Renal cortex interstitium (tissue), 11 donors: ENCODE measurements at regions not wholly inside any gene's neighbourhood (a gene's known extent, or its start where the extent isn't known, plus 50 kb on each side); places are given as distances from the start of the nearest gene placed in this dataset.

Source experiments
- DNase-seq, 11 donors: peaks; one replicate each; pipeline ENCODE4 v3.0.0-alpha.2; 2013; ENCODE audit warnings: low read depth in 9 of 11, low spot score in 4 of 11; ENCODE audit errors: extremely low read depth in 1 of 11

DNA sequence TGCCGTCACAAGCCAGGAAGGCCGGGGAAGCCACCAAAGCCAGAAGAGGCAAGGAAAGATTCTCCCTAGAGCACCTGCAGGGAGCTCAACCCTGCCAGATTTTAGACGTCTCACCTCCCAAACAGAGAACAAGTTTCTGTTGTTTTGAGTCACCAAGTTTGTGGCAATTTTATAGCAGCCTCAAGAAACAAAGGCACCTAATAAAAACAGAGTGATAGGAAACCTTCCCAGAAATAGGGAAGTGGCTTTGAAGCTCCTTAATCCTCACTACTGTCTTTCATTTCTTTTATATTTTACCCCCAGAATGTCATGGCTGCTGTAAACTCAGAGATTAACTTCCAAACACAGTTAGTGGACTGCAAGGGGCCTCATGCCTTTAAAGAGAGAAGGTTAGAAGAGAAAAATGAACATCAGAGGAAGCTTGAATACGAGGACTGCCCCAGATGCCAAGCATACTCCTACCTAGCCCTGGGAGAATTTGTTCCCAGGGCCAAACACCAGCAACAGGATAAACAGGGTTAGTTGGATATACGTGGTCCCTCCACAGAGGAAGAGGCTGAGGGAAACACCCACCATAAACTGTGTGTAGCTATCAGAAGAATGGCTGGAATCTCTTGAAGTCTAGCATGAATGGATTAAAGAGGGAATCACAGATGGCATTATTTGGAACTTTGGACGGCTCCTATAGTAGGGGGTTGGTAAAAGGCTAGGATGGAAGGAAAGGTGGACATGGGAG is 148.3 kb downstream of the KCNA5 start:
- DNase-seq = no peak

DNA sequence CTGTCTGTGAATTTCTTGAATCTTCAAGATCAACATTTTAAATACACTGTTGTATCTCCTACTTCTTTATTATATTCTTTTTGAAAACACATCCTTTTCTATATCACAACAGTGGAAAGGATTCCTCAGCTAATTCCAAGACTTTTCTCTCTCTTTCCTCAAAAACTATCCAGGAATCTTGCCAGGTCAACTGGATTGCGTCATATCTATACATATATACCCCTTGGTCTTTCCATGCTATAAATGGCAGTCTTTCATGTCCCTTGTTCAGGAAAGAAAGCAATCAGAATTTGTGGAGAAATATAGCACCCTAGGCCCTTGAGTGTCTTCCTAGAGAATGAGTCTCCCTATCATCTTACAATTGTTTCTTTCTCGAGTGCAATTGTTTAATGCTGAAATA is 149.0 kb downstream of the KCNA5 start:
- no peak for DNase-seq

DNA sequence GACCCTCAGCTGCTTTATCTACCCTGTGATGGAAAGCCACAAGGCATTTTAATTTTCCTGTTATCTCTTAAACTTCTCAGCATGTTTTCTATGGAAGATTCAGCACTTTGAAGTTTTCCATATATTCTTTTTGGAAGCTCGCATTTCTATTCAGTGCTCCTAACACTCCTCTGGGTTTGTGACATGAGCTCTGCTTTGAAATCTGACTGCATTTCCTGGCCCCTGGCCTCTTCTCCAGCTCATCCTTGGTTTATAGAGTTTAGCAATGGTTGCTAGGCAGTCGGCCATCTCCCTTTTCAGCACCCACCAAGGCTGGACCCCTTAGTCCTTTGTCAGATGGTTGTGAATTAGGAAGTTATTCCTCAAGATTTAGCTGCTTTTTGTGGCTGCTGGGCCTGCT is 150.6 kb downstream of the KCNA5 start:
- DNase-seq = no peak

DNA sequence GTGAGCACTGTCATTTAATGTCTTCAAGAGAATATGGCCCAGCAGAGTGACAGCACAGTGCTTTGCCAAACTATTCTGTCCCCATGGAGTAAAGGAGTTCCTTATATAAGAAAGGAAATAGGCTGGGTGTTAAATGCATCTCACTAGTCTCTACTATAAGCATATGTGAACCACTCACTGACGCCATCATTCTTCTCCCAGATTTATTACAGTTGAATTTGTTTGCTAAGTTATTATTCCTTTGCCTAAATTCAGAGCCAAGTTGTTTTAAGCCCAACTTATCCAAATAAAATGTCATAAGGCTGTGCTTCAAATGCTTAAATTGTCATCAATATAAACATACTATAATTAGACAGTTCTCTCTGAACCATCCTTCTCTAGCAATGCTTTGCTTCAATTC is 151.6 kb downstream of the KCNA5 start:
- DNase-seq = no peak

DNA sequence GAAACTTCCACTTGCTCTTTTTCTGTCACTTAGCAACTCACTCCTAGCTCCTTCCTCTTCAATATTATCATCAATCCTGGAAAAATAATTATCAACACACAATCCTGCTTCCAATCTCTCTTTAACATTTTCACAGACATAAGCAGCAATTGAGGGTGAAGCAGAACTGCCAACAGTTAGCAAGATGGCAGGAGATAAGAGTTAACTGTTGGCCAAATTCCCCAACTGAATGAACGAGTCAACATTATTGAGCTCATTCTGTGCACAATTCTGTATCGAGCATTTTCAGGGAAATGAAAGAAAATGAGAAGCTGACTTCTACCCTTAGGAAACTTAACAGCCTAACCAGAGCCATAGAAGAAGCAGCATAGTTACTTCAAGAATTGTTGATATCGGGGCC is 152.0 kb downstream of the KCNA5 start:
- no peak for DNase-seq

DNA sequence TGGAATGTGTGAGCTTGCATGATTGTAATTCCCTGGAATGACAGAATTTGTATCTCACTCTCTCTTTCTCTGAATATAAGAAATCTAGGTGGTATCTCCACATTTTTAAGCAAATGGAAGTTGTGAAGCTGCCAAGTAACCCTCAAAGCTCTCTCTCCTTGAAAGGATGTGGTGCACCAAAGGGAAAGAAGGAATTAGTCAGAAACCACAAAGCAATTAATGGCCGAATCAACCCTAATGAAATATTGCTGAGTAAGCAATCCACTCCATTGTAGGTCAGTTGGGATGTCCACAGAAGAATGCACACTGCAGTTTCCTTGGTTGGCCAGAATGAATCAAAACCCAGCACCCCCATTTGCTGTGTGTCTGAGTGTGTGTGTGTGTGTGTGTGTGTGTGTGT is 153.5 kb downstream of the KCNA5 start:
- no peak for DNase-seq

DNA sequence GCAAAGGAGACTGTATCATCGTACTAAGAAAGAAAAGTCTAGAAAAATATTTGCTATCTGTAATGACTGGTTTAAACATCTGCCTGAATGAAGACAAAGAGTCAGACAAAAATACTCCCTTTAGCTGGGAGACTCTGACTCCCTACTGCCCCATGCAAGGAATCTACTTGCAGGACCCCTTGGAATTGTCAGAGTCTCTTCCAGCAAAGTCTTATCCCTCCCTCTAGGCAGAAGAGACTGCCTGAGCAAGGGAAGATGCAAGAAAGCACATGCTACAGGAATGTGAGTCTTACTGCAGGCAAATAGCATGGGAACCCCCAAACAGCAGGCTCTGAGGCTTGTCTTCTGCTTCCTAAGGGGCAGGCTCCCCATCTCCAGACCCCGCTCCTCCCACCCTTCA is 154.0 kb downstream of the KCNA5 start:
- DNase-seq = no peak

DNA sequence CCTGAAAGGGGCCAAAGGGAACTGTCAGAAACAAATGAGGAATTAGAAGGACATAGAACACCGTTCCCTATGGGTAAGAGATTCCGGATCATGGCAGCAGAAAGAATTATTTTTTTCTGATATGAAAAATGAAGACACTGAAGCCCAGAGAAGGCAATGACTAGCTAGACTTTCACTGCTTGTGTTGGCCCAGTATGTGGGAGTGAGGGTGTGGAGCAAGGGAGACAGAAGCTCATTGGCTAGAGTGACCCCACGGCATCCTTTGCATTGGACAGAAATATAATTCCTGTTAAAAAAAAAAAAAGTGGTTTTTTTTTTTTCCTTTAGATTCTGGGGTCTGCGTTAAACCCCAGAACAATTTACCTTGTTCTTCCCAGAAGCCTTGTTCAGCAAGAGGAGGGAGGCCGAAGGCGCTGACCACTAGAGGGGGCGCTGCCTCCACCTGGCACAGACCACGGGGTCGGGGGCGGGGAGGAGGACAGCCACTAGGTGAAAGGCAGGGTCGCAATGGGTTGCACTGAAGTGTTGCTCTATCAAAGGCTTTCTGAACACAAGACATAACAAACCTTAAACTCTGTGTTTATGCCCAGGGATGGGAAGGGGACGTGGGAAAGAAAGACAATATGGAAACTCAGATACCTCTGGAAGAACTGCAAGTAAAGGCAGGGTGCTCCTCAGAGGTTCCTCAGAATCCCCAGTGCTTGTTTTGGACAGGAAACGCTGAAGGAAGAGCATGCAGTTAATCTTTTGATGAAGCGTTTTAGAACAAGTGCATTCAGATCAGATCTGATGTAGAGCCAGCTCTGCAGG is 156.8 kb downstream of the KCNA5 start:
- peak in 4 of 11 donors; percentile 25 to 52 (median 38) for DNase-seq

DNA sequence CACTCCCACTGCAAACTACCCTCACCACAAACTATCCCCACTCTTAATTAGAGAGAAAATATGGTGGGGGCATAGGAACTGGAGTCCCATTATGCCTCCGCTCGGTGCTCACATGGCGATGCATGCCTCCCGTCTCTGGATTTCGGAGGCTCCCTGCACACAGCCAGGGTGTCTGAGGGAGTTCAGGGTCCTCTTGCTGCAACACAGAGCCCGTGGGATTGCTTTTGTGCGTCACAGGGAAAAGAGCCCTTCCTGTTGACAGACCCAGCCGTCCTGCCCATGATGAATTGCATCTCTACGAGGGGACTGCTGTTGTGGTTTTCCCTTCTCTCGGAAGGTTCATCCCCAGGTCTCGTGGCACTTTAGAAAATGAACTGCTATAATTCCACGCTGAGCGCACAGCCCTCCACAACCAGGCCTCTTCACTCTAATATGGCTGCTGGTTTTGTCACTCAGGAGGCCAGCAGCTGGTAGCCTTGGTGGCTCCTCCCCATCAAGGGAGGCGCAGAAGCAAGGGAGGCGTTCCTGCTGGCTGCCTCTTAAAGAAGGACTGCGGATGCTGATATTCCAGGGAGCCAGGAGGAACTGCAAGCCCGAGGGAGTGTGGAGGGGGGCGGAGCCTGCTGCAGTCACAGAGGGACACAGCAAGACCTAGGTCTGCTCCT is 158.0 kb downstream of the KCNA5 start:
- DNase-seq = peak in 10 of 11 donors; percentile 31 to 81 (median 56)

DNA sequence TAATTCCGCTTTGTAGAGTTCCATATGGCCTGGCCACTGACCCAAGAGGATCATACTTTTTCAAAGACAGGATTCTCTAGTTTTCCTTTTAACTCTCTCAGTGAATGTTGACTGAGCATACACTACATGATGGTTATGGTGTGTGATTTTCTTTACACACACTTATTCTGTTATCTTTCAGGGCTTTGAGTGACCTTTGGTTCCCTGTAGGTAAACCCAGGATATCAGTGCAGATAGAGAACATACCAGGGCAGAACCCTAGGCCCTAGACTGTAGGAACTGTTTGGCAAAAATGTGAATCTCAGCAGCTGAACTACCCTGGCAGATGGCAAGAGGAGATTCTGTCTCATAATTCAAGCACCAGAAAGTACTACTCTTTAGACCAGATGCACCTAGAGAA is 159.6 kb downstream of the KCNA5 start:
- DNase-seq = no peak

DNA sequence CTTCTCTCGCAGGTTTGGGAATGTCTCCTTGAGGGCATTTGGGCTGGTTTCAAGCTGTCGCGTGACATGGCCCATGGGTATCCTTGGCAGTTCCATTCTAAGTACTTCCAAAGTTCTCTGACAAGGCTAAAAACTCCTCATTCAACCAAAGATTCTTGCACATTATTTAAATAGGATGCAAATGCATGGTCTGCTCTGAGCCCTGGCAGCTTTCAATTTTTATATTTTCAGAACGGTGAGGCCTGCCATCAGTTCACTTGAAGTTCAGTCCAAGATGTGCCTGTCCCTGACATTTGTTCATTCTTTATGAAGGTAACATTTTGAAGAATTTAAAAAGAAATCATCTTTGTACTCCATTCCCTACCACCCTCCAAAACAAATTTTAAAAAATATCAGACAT is 160.0 kb downstream of the KCNA5 start:
- DNase-seq = no peak

DNA sequence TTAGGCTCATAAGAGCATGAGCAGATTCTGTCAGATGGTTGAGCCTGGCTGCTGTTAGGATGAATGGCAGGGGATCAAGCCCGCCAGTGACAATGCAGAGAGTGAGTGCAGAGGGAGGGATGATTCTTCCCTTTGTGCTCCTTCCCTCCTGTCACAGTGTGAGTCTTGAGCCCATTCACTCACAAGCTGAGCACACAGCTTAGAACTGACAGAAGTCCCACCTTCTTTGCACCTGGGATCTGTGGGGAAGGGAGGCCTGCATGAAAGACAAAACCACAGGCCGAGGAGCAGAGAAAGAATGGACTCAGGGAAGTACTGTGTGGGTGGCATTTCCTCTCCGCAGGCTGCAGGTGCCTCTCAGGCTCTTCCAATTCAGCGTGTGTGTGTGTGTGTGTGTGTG is 160.6 kb downstream of the KCNA5 start:
- DNase-seq = no peak

DNA sequence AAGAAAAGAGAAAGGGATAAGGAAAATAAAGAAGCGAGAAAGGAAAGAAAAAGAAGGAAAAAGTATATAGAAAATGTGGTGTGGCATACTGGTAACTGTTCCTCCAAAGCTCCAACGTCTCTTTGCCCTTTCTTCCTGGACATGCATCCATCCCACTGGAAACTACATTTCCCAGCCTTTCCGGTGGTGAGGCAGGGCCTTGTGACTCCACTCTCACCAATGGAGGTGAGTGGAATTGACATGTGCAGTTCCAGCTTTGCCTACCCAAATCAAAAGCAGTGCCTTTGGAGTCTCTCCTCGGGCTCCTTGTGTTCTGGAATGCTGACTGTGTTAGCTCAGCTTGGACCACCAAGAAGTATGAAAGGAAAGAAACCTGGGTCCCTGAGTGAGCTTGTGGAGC is 161.2 kb downstream of the KCNA5 start:
- no peak for DNase-seq

DNA sequence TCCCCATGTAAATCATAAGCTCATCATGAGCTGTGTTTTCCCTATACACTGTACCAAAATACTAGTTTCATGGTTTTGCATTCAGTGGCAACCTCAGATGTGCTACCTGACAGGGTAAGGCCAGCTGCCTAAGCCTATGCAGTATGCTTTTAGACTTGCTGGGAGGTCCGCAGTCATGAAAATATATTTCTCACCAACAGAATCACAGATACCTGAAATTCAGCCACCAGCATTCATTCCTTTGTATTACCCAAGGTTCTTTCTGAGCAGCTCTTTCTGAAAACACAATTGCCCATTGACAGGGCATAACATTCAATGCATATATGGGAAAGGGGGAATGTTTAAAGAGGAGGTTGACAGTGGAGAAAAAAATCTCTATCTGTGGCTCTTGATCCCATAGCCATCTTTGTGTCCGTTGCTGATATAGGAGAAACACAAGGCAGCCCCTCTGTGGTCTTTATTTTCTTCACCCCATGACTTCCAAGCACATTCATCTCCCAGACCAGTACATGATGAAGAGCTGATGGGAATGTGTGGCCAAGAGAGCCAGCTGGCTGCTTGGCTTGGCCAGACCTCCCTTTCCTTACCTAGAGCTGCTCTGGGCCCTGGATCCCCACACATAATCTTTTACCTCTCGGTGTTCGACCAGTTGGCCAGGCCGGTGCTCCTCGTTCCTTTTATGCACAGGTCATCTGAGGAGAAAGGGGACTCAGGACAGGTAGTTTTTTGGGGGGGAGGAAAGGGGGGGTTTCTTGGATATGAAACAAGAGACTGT is 162.9 kb downstream of the KCNA5 start:
- DNase-seq = no peak

DNA sequence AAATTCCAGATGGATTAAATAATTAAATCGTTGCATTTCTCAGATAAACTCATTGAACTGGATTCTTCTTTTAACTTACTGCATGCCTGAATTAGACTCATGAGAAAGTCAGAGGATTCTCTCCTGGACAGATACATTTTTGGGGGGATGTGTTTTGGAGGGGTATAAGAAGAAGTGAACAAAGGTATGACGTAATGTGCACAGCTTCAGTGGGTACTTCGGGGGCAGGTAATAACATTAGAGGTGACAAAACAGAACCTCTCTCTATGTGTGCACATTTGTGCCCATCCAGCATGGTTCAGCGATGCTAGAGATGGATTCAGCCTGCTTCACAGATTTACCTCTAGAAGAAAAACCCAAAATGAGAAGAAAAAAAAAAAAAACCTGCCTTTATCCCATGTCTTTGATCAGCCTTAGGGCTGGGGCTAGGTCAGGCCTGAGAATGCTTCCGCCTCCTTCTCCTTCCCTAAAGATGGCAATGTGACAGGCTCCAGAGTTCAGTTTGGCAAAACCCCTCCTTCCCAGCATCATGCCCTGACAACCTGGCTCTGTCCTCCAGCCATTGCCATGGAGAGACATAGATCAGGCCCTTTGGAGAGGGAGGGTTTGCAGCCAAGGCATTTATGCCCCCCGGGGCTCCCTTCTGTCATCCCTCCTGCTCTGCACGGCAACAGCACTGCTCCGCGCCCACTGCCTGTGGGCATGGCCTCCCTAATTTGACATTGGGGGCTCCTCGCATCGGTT is 166.7 kb downstream of the KCNA5 start:
- no peak for DNase-seq

DNA sequence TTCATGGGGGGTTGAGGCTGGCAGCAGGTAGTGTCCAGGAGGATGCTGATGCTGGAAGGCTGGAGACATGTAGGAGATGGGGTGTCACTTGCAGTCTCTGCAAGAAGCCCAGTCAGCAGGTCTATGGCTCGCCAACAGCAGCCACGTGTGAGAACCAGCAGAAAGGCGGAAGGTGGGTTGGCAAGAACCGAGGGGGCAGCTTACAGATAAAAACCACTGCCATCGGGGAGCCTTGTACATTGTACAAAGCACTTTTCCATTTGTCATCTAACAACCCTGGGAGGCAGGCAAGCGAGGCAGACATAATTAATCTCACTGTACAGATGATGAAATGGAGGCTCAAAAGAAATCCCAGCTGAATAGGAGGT is 167.2 kb downstream of the KCNA5 start:
- DNase-seq = no peak

DNA sequence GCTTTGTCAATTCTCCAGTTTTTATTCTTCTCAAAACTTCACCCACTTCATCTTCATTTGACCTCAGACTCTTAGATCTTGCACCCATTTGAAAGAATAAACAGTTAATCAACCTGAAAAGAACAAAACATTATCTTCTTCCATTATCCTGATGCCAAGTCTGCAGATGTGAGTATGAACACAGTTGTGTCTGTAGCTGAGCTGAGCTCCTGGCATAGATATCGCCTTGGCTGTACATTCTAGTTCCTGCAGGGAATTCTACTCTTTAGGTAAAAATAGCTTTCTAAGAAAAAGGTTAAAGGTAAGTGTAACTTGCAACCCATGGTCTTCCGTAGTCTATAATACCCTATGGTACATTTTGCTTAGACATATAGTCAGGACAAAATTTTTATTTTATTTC is 169.7 kb downstream of the KCNA5 start:
- DNase-seq = no peak

DNA sequence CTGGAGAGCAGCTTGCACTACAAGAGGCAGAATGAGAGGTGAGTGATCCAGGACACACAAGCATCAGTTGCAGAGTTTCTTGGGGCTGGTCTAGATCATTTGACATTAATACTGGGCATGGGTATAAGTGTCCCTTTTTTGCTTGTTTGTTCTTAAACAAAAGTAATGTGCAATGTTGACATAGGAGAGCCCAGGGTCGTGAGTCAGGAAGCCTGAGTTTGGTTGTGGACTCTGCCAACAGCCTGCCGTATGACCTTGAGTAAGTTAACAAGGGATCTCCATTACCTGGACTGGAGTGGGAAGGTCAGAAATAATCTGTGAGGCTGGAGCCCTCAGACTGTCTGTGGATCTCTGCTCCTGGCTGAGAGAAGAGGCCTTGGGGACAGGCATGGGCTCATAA is 170.3 kb downstream of the KCNA5 start:
- no peak for DNase-seq

DNA sequence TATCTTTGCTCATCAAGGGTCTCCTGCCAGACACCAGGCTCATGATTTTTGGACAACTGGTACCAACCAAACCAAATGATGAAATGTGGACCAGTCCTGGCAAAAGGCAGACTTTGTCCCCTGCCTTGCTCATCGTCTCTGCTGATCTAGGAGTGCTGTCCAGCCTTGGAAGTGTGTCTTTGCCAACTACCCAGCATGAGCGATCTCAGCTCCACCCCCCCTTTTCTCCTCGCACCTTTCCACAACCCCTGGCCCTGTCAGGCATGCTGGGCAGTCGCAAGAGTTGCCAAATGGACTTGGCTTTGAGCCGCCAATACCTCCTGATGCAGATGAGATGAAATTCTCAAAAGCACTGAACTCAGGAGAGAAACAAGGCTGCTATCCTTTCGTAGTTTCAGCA is 174.3 kb downstream of the KCNA5 start:
- no peak for DNase-seq
